Neural progenitor cell (in vitro differentiated cells): ENCODE measurements at regions not wholly inside any gene's neighbourhood (a gene's known extent, or its start where the extent isn't known, plus 50 kb on each side); places are given as distances from the start of the nearest gene placed in this dataset.

Experiments
- DNase-seq: peaks from one replicate; pipeline ENCODE4 v3.0.0-alpha.2; 2016; ENCODE audit warnings: low spot score
- H2AFZ ChIP-seq: fragments of 200-600 bp; sonication (generic); replicated peaks from 2 replicates; pipeline ENCODE4 v1.6.1; 2016; ENCODE audit warnings: antibody characterized with exemption
- H3F3A ChIP-seq: fragments of 200-600 bp; sonication (generic); 2 replicates; pipeline ENCODE4 v1.6.1; 2016; ENCODE audit warnings: antibody characterized with exemption, low read depth
- H3K27ac ChIP-seq: fragments of 200-600 bp; sonication (generic); 2 replicates; pipeline ENCODE4 v1.5.1; 2016; ENCODE audit warnings: mild to moderate bottlenecking
- H3K27me3 ChIP-seq: fragments of 200-600 bp; sonication (generic); 2 replicates; pipeline ENCODE4 v1.6.1; 2016; ENCODE audit warnings: mild to moderate bottlenecking, moderate library complexity
- H3K36me3 ChIP-seq: fragments of 200-600 bp; sonication (generic); 2 replicates; pipeline ENCODE4 v1.5.1; 2016
- H3K4me1 ChIP-seq: fragments of 200-600 bp; sonication (generic); 2 replicates; pipeline ENCODE4 v1.6.1; 2016; ENCODE audit warnings: mixed run types
- H3K4me2 ChIP-seq: fragments of 200-600 bp; sonication (generic); 2 replicates; pipeline ENCODE4 v1.6.1; 2016
- H3K4me3 ChIP-seq: fragments of 200-600 bp; sonication (generic); 2 replicates; pipeline ENCODE4 v1.5.1; 2016
- H3K79me2 ChIP-seq: fragments of 200-600 bp; sonication (generic); 2 replicates; pipeline ENCODE4 v1.6.1; 2016; ENCODE audit warnings: low read depth
- H3K9ac ChIP-seq: fragments of 200-600 bp; sonication (generic); 2 replicates; pipeline ENCODE4 v1.6.1; 2016
- H3K9me3 ChIP-seq: fragments of 200-600 bp; sonication (generic); 2 replicates; pipeline ENCODE4 v1.5.1; 2016; ENCODE audit warnings: low read depth
- H4K20me1 ChIP-seq: fragments of 200-600 bp; sonication (generic); 2 replicates; pipeline ENCODE4 v1.6.1; 2016; ENCODE audit warnings: low read depth
- H3K27ac Mint-ChIP-seq: 3 replicates; pipeline ENCODE4 v1.8.0; 2021; ENCODE audit warnings: mixed read lengths
- H3K27me3 Mint-ChIP-seq: 2 replicates; pipeline ENCODE4 v1.8.0; 2022; ENCODE audit warnings: low read depth, mild to moderate bottlenecking, inconsistent platforms, moderate library complexity, mixed read lengths; ENCODE audit not compliant: insufficient read depth
- H3K36me3 Mint-ChIP-seq: 3 replicates; pipeline ENCODE4 v1.8.0; 2021; ENCODE audit warnings: mixed read lengths
- H3K4me1 Mint-ChIP-seq: 3 replicates; pipeline ENCODE4 v1.8.0; 2021; ENCODE audit warnings: mixed read lengths
- H3K4me3 Mint-ChIP-seq: 3 replicates; pipeline ENCODE4 v1.8.0; 2021; ENCODE audit warnings: mild to moderate bottlenecking, moderate library complexity, mixed read lengths
- H3K9me3 Mint-ChIP-seq: 3 replicates; pipeline ENCODE4 v1.8.0; 2020; ENCODE audit warnings: mixed read lengths
- EZH2 ChIP-seq: fragments of 200-600 bp; sonication (generic); IDR thresholded peaks from 2 replicates; pipeline ENCODE4 v1.6.1; 2017; ENCODE audit warnings: antibody characterized with exemption, mild to moderate bottlenecking, moderate library complexity
- EZH2phosphoT487 ChIP-seq: fragments of 200-600 bp; sonication (generic); IDR thresholded peaks from 2 replicates; pipeline ENCODE4 v1.6.1; 2017; ENCODE audit warnings: antibody characterized with exemption
- TF ChIP-seq, protein P1 (sequence below): fragments of 200-600 bp; sonication (generic); IDR thresholded peaks from 2 replicates; pipeline ENCODE4 v1.5.1; 2017; ENCODE audit warnings: antibody characterized with exemption, mild to moderate bottlenecking

DNA sequence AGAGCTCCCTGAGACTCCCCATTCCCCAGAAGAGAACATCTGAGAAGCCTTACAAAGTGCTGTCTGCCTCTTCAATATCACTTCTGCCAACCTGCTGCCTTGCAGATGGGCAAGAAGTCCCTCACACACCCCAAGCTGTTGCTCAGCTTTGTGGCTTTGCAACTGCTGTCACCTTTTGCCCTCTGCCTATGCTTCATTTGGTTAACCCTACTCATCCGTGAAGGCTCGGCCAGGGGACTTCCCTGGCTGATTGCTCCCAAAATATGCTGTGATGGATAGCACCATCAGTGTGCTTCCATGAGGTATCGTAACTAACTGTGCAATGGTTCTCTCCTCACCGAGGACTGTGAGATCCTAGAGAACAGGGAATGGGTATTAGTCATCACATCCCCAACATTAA is 88.9 kb upstream of the CYP1B1 start:
- no peaks in the 10 kb centered on the region for H3F3A ChIP-seq
- H3K27ac ChIP-seq, result no peak overlapping the region
- Mint-ChIP-seq H3K9me3 (no peaks in the 10 kb centered on the region), H3K36me3 (no peaks in the 10 kb centered on the region), H3K4me1 (peaks cover 16% of the 10 kb centered on the region), H3K27ac (peak overlapping the region; percentile 7), H3K4me3 (peak overlapping the region; percentile 4), H3K27me3 (peaks cover 5% of the 10 kb centered on the region)
- H3K4me2 ChIP-seq, result no peak overlapping the region
- no peak overlapping the region for H3K4me3 ChIP-seq
- TF ChIP-seq EZH2 (no peak), EZH2phosphoT487 (no peak)
- TF ChIP-seq, protein P1, sequence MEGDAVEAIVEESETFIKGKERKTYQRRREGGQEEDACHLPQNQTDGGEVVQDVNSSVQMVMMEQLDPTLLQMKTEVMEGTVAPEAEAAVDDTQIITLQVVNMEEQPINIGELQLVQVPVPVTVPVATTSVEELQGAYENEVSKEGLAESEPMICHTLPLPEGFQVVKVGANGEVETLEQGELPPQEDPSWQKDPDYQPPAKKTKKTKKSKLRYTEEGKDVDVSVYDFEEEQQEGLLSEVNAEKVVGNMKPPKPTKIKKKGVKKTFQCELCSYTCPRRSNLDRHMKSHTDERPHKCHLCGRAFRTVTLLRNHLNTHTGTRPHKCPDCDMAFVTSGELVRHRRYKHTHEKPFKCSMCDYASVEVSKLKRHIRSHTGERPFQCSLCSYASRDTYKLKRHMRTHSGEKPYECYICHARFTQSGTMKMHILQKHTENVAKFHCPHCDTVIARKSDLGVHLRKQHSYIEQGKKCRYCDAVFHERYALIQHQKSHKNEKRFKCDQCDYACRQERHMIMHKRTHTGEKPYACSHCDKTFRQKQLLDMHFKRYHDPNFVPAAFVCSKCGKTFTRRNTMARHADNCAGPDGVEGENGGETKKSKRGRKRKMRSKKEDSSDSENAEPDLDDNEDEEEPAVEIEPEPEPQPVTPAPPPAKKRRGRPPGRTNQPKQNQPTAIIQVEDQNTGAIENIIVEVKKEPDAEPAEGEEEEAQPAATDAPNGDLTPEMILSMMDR, result no peak
- H3K36me3 ChIP-seq, result no peaks in the 10 kb centered on the region
- H3K4me1 ChIP-seq, result peaks cover 10% of the 10 kb centered on the region
- H4K20me1 ChIP-seq, result no peaks in the 10 kb centered on the region
- no peak overlapping the region for H2AFZ ChIP-seq
- H3K27me3 ChIP-seq, result no peaks in the 10 kb centered on the region
- no peaks in the 10 kb centered on the region for H3K9me3 ChIP-seq
- no peak for DNase-seq
- no peaks in the 10 kb centered on the region for H3K79me2 ChIP-seq
- H3K9ac ChIP-seq, result no peak overlapping the region

DNA sequence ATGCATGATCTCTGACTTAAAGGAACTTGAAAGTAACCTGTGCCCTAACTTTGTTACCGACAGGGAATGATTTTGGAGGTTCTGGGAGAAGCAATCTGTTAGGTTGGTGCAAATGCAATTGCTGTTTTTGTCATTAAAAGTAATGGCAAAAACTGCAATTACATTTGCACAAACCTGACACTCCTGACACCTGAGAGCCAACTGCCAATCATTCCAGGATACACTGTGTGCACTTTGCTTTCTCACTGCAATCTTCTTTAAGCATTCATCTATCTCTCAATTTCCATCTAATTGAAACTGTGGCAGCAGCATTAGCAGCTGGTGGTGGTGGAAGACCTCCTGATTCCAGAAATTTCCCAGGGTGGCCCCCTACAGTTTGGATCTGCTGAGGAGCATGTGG is 87.6 kb upstream of the CYP1B1 start:
- Mint-ChIP-seq H3K4me3 (no peak overlapping the region), H3K36me3 (no peaks in the 10 kb centered on the region), H3K9me3 (no peaks in the 10 kb centered on the region), H3K27ac (no peak overlapping the region), H3K4me1 (peaks cover 16% of the 10 kb centered on the region), H3K27me3 (peaks cover 5% of the 10 kb centered on the region)
- Histone ChIP-seq H3K9me3 (no peaks in the 10 kb centered on the region), H3K27ac (no peak overlapping the region), H3K4me1 (peaks cover 12% of the 10 kb centered on the region), H3K27me3 (no peaks in the 10 kb centered on the region), H3K4me2 (no peak overlapping the region), H3F3A (no peaks in the 10 kb centered on the region), H3K9ac (no peak overlapping the region), H3K79me2 (no peaks in the 10 kb centered on the region), H3K36me3 (no peaks in the 10 kb centered on the region), H3K4me3 (no peak overlapping the region), H4K20me1 (no peaks in the 10 kb centered on the region), H2AFZ (no peak overlapping the region)
- no peak for DNase-seq
- TF ChIP-seq, protein P1, result no peak
- TF ChIP-seq EZH2, result no peak
- no peak for TF ChIP-seq EZH2phosphoT487

DNA sequence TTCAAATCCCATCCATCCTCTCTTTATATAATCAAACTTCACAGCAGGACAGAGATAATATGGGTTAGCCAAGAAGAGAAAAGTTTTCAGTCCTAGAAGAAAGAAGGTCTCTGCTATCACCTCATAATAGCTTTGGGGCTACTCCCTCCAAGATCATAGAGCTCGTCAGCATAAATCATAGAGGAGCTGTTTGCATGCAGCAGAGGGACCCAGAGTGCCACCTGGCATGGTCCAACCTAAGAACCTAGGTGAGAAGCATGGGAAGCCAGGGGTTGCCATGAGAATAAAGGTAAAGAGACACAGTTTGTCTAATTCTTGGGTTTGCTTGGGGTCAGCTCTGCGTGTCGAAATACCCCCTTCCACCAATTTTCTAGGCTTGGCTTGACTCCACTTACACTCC is 87.1 kb upstream of the CYP1B1 start:
- Histone ChIP-seq H3K4me1 (peaks cover 12% of the 10 kb centered on the region), H3K9me3 (no peaks in the 10 kb centered on the region), H3K27ac (no peak overlapping the region), H3K27me3 (no peaks in the 10 kb centered on the region), H3F3A (no peaks in the 10 kb centered on the region), H3K9ac (no peak overlapping the region), H3K36me3 (no peaks in the 10 kb centered on the region), H3K4me3 (no peak overlapping the region), H4K20me1 (no peaks in the 10 kb centered on the region), H2AFZ (no peak overlapping the region), H3K4me2 (no peak overlapping the region), H3K79me2 (no peaks in the 10 kb centered on the region)
- Mint-ChIP-seq H3K4me3 (no peak overlapping the region), H3K27ac (no peak overlapping the region), H3K36me3 (no peaks in the 10 kb centered on the region), H3K9me3 (no peaks in the 10 kb centered on the region), H3K4me1 (peaks cover 16% of the 10 kb centered on the region), H3K27me3 (peaks cover 5% of the 10 kb centered on the region)
- DNase-seq, result no peak
- TF ChIP-seq, protein P1, result no peak
- no peak for TF ChIP-seq EZH2
- TF ChIP-seq EZH2phosphoT487, result no peak
